Esophagus (tissue), 2 donors: ENCODE measurements at regions not wholly inside any gene's neighbourhood (a gene's known extent, or its start where the extent isn't known, plus 50 kb on each side); places are given as distances from the start of the nearest gene placed in this dataset.

Experiments used
- H3K27ac ChIP-seq, 2 donors: one replicate each; pipeline ENCODE4 v1.5.1; 2013; ENCODE audit warnings: low read depth in 2 of 2, mild to moderate bottlenecking in 2 of 2, inconsistent platforms in 1 of 2, low read length in 1 of 2, moderate library complexity in 1 of 2
- H3K27me3 ChIP-seq, 2 donors: one replicate each; pipeline ENCODE4 v1.6.1; 2013; ENCODE audit warnings: low read length in 2 of 2, control low read depth in 1 of 2, mild to moderate bottlenecking in 1 of 2; ENCODE audit not compliant: insufficient read depth in 2 of 2, control insufficient read depth in 1 of 2
- H3K36me3 ChIP-seq, 2 donors: one replicate each; pipeline ENCODE4 v1.6.1; 2013; ENCODE audit warnings: low read length in 1 of 2; ENCODE audit not compliant: control insufficient read depth in 2 of 2, insufficient read depth in 2 of 2
- H3K4me1 ChIP-seq, 2 donors: one replicate each; pipeline ENCODE4 v1.6.1; 2013; ENCODE audit warnings: low read length in 1 of 2; ENCODE audit not compliant: control insufficient read depth in 2 of 2, insufficient read depth in 2 of 2
- H3K4me3 ChIP-seq, 2 donors: one replicate each; pipeline ENCODE4 v1.5.1; 2013; ENCODE audit warnings: low read length in 2 of 2, mild to moderate bottlenecking in 2 of 2, low read depth in 1 of 2, moderate library complexity in 1 of 2
- H3K9me3 ChIP-seq, 2 donors: one replicate each; pipeline ENCODE4 v1.6.1; 2013; ENCODE audit warnings: mild to moderate bottlenecking in 2 of 2, low read depth in 1 of 2, low read length in 1 of 2, moderate library complexity in 1 of 2; ENCODE audit not compliant: control insufficient read depth in 2 of 2, insufficient read depth in 1 of 2
- WGBS, 2 donors: extraction: QIAGEN DNeasy Blood & Tissue Kit; methylation state at CpG; one replicate each; pipeline ENCODE4 v1.1.7; 2013; 5-methylcytosine and 5-hydroxymethylcytosine counted together
- donor health status: healthy with polysubstance abuse.
- donor health status: Bipolar disorder and iron deficiency.

- H3K4me1 ChIP-seq: no peaks in the 10 kb centered on the region
- no peak overlapping the region for H3K27ac ChIP-seq
- WGBS, 2 donors: 59 to 60% methylated on average over 4 of the region's 4 CpGs
- no peaks in the 10 kb centered on the region for H3K9me3 ChIP-seq
- no peaks in the 10 kb centered on the region for H3K27me3 ChIP-seq
- H3K36me3 ChIP-seq: no peaks in the 10 kb centered on the region
- H3K4me3 ChIP-seq: no peak overlapping the region
Observed at GRCh38 chr5:158135682-158136179, 276.8 kb upstream of the CLINT1 start.

- Histone ChIP-seq H3K4me3 (no peak overlapping the region), H3K4me1 (no peaks in the 10 kb centered on the region), H3K27me3 (no peaks in the 10 kb centered on the region), H3K36me3 (no peaks in the 10 kb centered on the region), H3K27ac (no peak overlapping the region), H3K9me3 (no peaks in the 10 kb centered on the region)
- WGBS, 2 donors: 66 to 71% methylated on average over 1 of the region's 1 CpG
Observed at GRCh38 chr5:158133369-158133768, 274.4 kb upstream of the CLINT1 start.

GRCh38 chr5:158127536-158127935 is 268.6 kb upstream of the CLINT1 start:
- WGBS, 2 donors: 59 to 62% methylated on average over 3 of the region's 3 CpGs

GRCh38 chr5:158126442-158127405 is 267.8 kb upstream of the CLINT1 start:
- Histone ChIP-seq H3K4me1 (no peaks in the 10 kb centered on the region), H3K27me3 (no peaks in the 10 kb centered on the region), H3K4me3 (no peak overlapping the region), H3K36me3 (no peaks in the 10 kb centered on the region), H3K27ac (no peak overlapping the region), H3K9me3 (no peaks in the 10 kb centered on the region)
- WGBS, 2 donors: 66% methylated on average over 11 of the region's 11 CpGs

More at GRCh38 chr5:158127536-158127935, 268.6 kb upstream of the CLINT1 start:
- Histone ChIP-seq H3K9me3 (no peaks in the 10 kb centered on the region), H3K27ac (no peak overlapping the region), H3K4me3 (no peak overlapping the region), H3K36me3 (no peaks in the 10 kb centered on the region), H3K4me1 (no peaks in the 10 kb centered on the region), H3K27me3 (no peaks in the 10 kb centered on the region)

- Histone ChIP-seq H3K4me3 (no peak overlapping the region), H3K27ac (no peak overlapping the region)
- 93 to 94% methylated on average over 3 of the region's 3 CpGs for WGBS, 2 donors
Observed at GRCh38 chr5:158124606-158125316, 265.8 kb upstream of the CLINT1 start.

GRCh38 chr5:158123595-158123994 is 264.6 kb upstream of the CLINT1 start:
- no peaks in the 10 kb centered on the region for H3K9me3 ChIP-seq
- WGBS, 2 donors: 87 to 91% methylated on average over 3 of the region's 3 CpGs

More at GRCh38 chr5:158124606-158125316, 265.8 kb upstream of the CLINT1 start:
- H3K4me1 ChIP-seq: no peaks in the 10 kb centered on the region
- H3K27me3 ChIP-seq: no peaks in the 10 kb centered on the region
- H3K9me3 ChIP-seq: no peaks in the 10 kb centered on the region
- H3K36me3 ChIP-seq: no peaks in the 10 kb centered on the region

GRCh38 chr5:158121678-158122077 is 262.7 kb upstream of the CLINT1 start:
- Histone ChIP-seq H3K36me3 (no peaks in the 10 kb centered on the region), H3K9me3 (no peaks in the 10 kb centered on the region), H3K4me1 (no peaks in the 10 kb centered on the region), H3K27me3 (no peaks in the 10 kb centered on the region), H3K27ac (no peak overlapping the region), H3K4me3 (no peak overlapping the region)
- 82 to 83% methylated on average over 1 of the region's 1 CpG for WGBS, 2 donors

More at GRCh38 chr5:158123595-158123994, 264.6 kb upstream of the CLINT1 start:
- Histone ChIP-seq H3K36me3 (no peaks in the 10 kb centered on the region), H3K27me3 (no peaks in the 10 kb centered on the region), H3K4me1 (no peaks in the 10 kb centered on the region), H3K27ac (no peak overlapping the region), H3K4me3 (no peak overlapping the region)

- Histone ChIP-seq H3K27me3 (no peaks in the 10 kb centered on the region), H3K27ac (no peak overlapping the region), H3K4me3 (no peak overlapping the region), H3K4me1 (no peaks in the 10 kb centered on the region), H3K9me3 (no peaks in the 10 kb centered on the region), H3K36me3 (no peaks in the 10 kb centered on the region)
- 90 to 94% methylated on average over 1 of the region's 1 CpG for WGBS, 2 donors
Observed at GRCh38 chr5:158120760-158121159, 261.8 kb upstream of the CLINT1 start.

- H3K36me3 ChIP-seq: no peaks in the 10 kb centered on the region
- H3K4me3 ChIP-seq: no peak overlapping the region
- no peaks in the 10 kb centered on the region for H3K9me3 ChIP-seq
- 65 to 76% methylated on average over 5 of the region's 5 CpGs for WGBS, 2 donors
- H3K4me1 ChIP-seq: no peaks in the 10 kb centered on the region
- no peak overlapping the region for H3K27ac ChIP-seq
- no peaks in the 10 kb centered on the region for H3K27me3 ChIP-seq
Observed at GRCh38 chr5:158119961-158120723, 261.2 kb upstream of the CLINT1 start.
